PFSK-1 (cell line): ENCODE measurements at regions not wholly inside any gene's neighbourhood (a gene's known extent, or its start where the extent isn't known, plus 50 kb on each side); places are given as distances from the start of the nearest gene placed in this dataset.

Experiments
- FOXP2 ChIP-seq: optimal IDR thresholded peaks from 2 replicates; pipeline ENCODE3; 2011; ENCODE audit warnings: borderline replicate concordance, control low read depth, inconsistent platforms; ENCODE audit not compliant: insufficient read depth; ENCODE audit errors: extremely low read length, extremely low read depth
- POLR2AphosphoS5 ChIP-seq: IDR thresholded peaks from 2 replicates; pipeline ENCODE4 v1.6.1; 2012; ENCODE audit warnings: low read depth, mild to moderate bottlenecking, control low read depth, low read length, moderate library complexity
- SIN3A ChIP-seq: IDR thresholded peaks from 2 replicates; pipeline ENCODE4 v1.6.1; 2012; ENCODE audit warnings: mild to moderate bottlenecking, low read length, moderate library complexity, borderline replicate concordance; ENCODE audit not compliant: insufficient read depth
- TAF1 ChIP-seq: IDR thresholded peaks from 2 replicates; pipeline ENCODE4 v1.6.1; 2012; ENCODE audit warnings: low read length, control low read depth, borderline replicate concordance; ENCODE audit not compliant: insufficient read depth
- TF ChIP-seq, protein P1 (sequence below), 2 experiments: IDR thresholded peaks; 2 replicates each; pipeline versions ENCODE4 v1.6.1 to v1.8.0; 2011 to 2012; ENCODE audit warnings: low read depth in 2 of 2, low read length in 2 of 2, control low read depth in 1 of 2, inconsistent platforms in 1 of 2, mild to moderate bottlenecking in 1 of 2, moderate library complexity in 1 of 2; ENCODE audit not compliant: insufficient read depth in 1 of 2

DNA sequence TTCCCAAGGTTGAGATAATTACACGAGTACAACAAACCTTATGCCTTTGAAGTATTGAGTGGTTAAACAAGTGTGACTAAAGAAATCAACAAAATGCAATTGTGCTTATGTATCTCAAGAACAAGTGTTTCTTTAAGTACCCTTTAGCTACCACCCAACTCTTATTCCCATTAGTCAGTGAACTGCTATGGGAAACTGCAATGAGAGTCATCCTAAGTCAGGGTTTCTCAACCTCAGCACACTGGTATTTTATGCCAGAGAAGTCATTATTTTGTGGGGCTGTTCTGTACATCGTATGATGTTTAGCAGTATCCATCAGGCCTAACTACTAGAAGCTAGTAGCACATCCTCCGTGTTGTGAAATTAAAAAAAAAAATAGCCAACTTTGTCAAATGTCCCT, 549.1 kb upstream of the BOD1L1 start:
- no peak for TF ChIP-seq TAF1
- TF ChIP-seq, protein P1, sequence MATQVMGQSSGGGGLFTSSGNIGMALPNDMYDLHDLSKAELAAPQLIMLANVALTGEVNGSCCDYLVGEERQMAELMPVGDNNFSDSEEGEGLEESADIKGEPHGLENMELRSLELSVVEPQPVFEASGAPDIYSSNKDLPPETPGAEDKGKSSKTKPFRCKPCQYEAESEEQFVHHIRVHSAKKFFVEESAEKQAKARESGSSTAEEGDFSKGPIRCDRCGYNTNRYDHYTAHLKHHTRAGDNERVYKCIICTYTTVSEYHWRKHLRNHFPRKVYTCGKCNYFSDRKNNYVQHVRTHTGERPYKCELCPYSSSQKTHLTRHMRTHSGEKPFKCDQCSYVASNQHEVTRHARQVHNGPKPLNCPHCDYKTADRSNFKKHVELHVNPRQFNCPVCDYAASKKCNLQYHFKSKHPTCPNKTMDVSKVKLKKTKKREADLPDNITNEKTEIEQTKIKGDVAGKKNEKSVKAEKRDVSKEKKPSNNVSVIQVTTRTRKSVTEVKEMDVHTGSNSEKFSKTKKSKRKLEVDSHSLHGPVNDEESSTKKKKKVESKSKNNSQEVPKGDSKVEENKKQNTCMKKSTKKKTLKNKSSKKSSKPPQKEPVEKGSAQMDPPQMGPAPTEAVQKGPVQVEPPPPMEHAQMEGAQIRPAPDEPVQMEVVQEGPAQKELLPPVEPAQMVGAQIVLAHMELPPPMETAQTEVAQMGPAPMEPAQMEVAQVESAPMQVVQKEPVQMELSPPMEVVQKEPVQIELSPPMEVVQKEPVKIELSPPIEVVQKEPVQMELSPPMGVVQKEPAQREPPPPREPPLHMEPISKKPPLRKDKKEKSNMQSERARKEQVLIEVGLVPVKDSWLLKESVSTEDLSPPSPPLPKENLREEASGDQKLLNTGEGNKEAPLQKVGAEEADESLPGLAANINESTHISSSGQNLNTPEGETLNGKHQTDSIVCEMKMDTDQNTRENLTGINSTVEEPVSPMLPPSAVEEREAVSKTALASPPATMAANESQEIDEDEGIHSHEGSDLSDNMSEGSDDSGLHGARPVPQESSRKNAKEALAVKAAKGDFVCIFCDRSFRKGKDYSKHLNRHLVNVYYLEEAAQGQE (IDR thresholded peaks at IDR 0.05; ENCODE audit: insufficient read depth in 1 of 2, low read depth in 2 of 2, low read length in 2 of 2), result no peak
- TF ChIP-seq POLR2AphosphoS5, result no peak
- no peak for TF ChIP-seq SIN3A
- TF ChIP-seq FOXP2, result no peak

DNA sequence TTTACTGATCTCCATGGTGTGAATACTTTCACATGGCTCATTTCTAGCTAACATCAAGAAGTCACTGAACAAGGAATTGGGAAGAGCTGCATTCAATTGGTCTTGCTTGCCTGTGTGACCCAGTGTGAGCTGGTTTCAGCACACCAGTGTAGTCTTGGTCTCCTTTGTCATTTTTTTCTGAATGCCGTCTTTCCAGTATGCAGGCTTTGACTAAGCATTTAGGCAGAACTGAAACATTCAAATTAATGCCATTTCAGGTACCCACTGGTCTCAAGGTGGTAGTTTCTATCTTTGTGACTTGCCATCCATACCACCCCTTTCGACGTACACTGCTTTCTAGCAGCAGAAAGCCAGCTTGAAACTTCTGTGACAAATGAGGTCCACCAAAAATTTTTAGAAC, 550.5 kb upstream of the BOD1L1 start:
- TF ChIP-seq FOXP2 (no peak), POLR2AphosphoS5 (no peak), SIN3A (no peak), TAF1 (no peak)
- TF ChIP-seq, protein P1 (IDR thresholded peaks at IDR 0.05; ENCODE audit: insufficient read depth in 1 of 2, low read depth in 2 of 2, low read length in 2 of 2), result no peak

DNA sequence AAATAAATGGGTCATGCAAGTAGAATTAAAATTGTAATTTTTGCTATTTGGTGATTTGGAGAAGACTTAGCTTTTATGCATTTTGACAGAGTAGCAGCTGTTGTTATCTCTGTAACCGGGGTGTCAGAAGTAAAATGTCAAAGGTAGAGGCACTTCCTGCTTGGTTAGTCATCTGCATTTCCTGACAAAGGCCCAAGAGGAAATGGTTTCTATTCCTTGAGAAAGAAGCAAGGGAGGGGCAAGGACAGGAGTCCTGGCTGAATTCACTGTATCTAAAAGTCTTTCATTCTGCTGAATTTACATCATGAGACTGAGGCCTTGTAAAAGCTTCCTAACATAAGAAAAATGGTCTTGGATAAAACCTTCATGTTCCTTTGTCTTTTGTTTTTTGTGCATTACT, 550.9 kb upstream of the BOD1L1 start:
- TF ChIP-seq, protein P1 (IDR thresholded peaks at IDR 0.05; ENCODE audit: insufficient read depth in 1 of 2, low read depth in 2 of 2, low read length in 2 of 2), result no peak
- TF ChIP-seq SIN3A (no peak), TAF1 (no peak), FOXP2 (no peak), POLR2AphosphoS5 (no peak)

DNA sequence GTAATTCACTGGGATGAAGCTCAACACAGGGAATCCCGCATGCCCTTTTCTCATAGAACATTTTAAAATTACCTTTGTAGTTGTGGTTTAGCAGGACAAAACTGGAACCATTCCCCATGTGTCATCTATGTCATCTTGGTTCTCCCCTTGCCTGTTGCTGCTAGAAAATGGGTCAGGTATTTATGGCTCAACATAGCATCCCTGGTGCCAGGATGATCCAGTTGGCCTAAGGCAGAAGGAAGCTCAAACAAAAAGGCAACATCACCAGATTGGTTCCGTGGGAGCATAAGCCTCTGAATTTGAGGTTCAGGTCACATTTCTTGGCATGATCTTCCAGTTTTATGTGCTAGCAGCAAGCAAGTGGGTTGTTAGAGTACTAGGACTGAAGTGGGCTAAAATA, 552.6 kb upstream of the BOD1L1 start:
- TF ChIP-seq, protein P1 (IDR thresholded peaks at IDR 0.05; ENCODE audit: insufficient read depth in 1 of 2, low read depth in 2 of 2, low read length in 2 of 2), result no peak
- TF ChIP-seq POLR2AphosphoS5 (no peak), TAF1 (no peak), FOXP2 (no peak), SIN3A (no peak)

DNA sequence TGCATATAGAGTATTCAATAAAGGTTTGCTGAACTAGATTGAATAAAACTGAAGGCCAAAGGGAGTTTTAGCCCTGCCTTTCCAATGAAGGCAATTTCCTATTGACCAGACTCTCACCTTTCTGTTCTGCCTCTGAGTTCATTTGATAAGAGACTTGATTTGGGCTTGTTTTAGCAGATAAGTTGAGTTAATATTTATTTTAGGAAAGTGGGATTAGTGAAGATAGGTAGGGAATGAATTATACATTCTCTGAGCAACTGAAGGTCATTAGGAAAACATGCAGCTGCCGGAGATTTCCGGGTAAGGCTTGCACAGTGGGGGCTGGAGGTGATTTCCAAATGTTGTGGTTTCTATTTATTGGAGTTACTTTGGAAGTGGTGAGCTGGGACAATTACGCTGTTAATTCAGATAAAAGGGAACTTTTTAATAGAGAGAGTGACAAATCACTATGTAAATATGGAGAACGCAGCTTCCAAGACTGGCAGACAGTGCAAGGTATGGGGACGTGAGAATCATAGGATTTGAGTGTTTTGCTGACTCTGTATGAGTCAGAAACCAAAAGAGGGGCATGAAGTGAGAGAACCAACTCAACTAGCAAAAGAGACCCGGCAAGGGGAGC, 553.6 kb upstream of the BOD1L1 start:
- no peak for TF ChIP-seq POLR2AphosphoS5
- TF ChIP-seq SIN3A, result no peak
